ENCODE measurements at regions not wholly inside any gene's neighbourhood (a gene's known extent, or its start where the extent isn't known, plus 50 kb on each side); places are given as distances from the start of the nearest gene placed in this dataset.

DNA sequence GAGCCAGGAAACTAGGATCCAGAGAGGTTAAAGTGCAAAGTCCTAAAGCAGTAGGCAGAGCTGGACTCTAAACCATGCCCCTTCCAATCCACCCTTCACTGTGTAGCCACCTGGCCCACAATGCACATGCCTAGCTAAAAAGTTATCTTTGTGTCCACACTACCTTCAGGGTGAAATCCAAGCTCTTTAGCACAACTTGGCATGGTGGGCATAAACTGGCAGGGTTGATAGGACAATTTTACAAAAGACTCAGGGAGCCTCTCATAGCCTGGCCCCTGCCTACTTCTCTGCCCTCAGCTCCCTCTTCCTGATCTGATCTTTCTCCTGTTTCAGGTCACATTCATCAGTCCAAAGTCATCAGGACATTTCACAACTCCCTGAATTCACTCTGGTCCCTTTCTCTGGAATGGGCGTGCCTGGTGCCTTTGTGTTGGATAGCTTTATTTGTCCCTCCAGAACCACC lies 513.9 kb downstream of the OMA1 start:
- in situ Hi-C loops (cut with MboI) (no loop called here), intact Hi-C loops (cut with micrococcal nuclease; ENCODE audit: unreplicated experiment) (loop anchor here (5.0 kb wide), 1 partner anchor 1195 kb away; no protein-coding TSS in a partner anchor)
- Histone ChIP-seq H2AFZ (ENCODE audit: control insufficient read depth, low read depth, low read length) (no peak overlapping the region), H3K79me2 (ENCODE audit: control insufficient read depth, insufficient read depth, low read length) (no peaks in the 10 kb centered on the region), H3K4me2 (ENCODE audit: control insufficient read depth, insufficient read depth) (no peak overlapping the region), H3K36me3 (ENCODE audit: control insufficient read depth in 2 of 2, insufficient read depth in 2 of 2, low read length in 1 of 2) (no peaks in the 10 kb centered on the region), H4K20me1 (ENCODE audit: control insufficient read depth, insufficient read depth) (no peaks in the 10 kb centered on the region), H3K27ac (ENCODE audit: control insufficient read depth, insufficient read depth) (no peak overlapping the region), H3K9me3 (replicated peaks; ENCODE audit: control insufficient read depth, insufficient read depth, low read length) (no peaks in the 10 kb centered on the region), H3K4me3 (no peak overlapping the region), H3K9ac (ENCODE audit: control insufficient read depth, insufficient read depth, low read length) (no peak overlapping the region), H3K27me3 (replicated peaks in 1 of 2; ENCODE audit: control insufficient read depth in 2 of 2, insufficient read depth in 2 of 2, low read length in 1 of 2) (peaks cover 1 to 4% of the 10 kb centered on the region in 2 experiments; a peak in 2 of 4 replicates), H3K4me1 (ENCODE audit: control insufficient read depth, insufficient read depth, low read length) (no peaks in the 10 kb centered on the region)
- ChIA-PET CTCF (no interaction called here), SMC1A (ENCODE audit: uncharacterized antibody, unreplicated experiment) (interaction anchor here (1.4 to 1.5 kb wide), 2 partner anchors 12 to 15 kb away, joined by 3 to 6 read pairs; no protein-coding TSS in a partner anchor), POLR2A (no interaction called here), RAD21 (ENCODE audit: unreplicated experiment) (no interaction called here)
- BruUV-seq (replicated peaks): no TSS peak
- WGBS (ENCODE audit: insufficient coverage, insufficient replicate concordance, low lambda C conversion rate, missing lambda C conversion rate): 0% methylated on average over 1 of the region's 1 CpG
- no peak for ATAC-seq
- TF ChIP-seq, protein P1, sequence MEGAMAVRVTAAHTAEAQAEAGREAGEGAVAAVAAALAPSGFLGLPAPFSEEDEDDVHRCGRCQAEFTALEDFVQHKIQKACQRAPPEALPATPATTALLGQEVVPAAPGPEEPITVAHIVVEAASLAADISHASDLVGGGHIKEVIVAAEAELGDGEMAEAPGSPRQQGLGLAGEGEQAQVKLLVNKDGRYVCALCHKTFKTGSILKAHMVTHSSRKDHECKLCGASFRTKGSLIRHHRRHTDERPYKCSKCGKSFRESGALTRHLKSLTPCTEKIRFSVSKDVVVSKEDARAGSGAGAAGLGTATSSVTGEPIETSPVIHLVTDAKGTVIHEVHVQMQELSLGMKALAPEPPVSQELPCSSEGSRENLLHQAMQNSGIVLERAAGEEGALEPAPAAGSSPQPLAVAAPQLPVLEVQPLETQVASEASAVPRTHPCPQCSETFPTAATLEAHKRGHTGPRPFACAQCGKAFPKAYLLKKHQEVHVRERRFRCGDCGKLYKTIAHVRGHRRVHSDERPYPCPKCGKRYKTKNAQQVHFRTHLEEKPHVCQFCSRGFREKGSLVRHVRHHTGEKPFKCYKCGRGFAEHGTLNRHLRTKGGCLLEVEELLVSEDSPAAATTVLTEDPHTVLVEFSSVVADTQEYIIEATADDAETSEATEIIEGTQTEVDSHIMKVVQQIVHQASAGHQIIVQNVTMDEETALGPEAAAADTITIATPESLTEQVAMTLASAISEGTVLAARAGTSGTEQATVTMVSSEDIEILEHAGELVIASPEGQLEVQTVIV (IDR thresholded peaks at IDR 0.05; ENCODE audit: borderline replicate concordance, partially characterized antibody): no peak
- TF ChIP-seq KAT2A (conservative IDR thresholded peaks at IDR 0.05; ENCODE audit: control insufficient read depth, low read depth, low read length) (no peak), EED (IDR thresholded peaks at IDR 0.05; ENCODE audit: low read depth) (no peak), ZNF217 (IDR thresholded peaks at IDR 0.05) (no peak), POLR2AphosphoS5 (IDR thresholded peaks at IDR 0.05; ENCODE audit: low read length) (no peak), CEBPB (IDR thresholded peaks at IDR 0.05; ENCODE audit: borderline replicate concordance in 1 of 2, low read depth in 2 of 2, low read length in 2 of 2) (no peak), MTA2 (IDR thresholded peaks at IDR 0.05; ENCODE audit: low read depth) (no peak), NFXL1 (IDR thresholded peaks at IDR 0.05; ENCODE audit: borderline replicate concordance) (no peak), SMC3 (IDR thresholded peaks at IDR 0.05; ENCODE audit: borderline replicate concordance, low read length) (no peak), CHD2 (IDR thresholded peaks at IDR 0.05; ENCODE audit: borderline replicate concordance, low read depth, low read length) (no peak), POU2F2 (IDR thresholded peaks at IDR 0.05; ENCODE audit: borderline replicate concordance, low read depth, low read length) (no peak), WRNIP1 (IDR thresholded peaks at IDR 0.05; ENCODE audit: borderline replicate concordance, low read depth, low read length) (no peak), BCL11A (IDR thresholded peaks at IDR 0.05; ENCODE audit: low read depth, low read length) (no peak)
- no peak for FAIRE-seq
- DNase-seq (ENCODE audit: low read depth, low spot score): no peak

Data from GM12878 (cell line).